HG02588 (cell line): ENCODE measurements at regions not wholly inside any gene's neighbourhood (a gene's known extent, or its start where the extent isn't known, plus 50 kb on each side); places are given as distances from the start of the nearest gene placed in this dataset.
"Not testable (repeated sequence)": the region's sequence is repeated elsewhere in the genome, so short reads cannot be mapped to it uniquely, and the experiment has no call there.

Experiments
- ATAC-seq: cut with Tn5 transposase; IDR thresholded peaks from one replicate; pipeline ENCODE4 v1.9.1; 2021; ENCODE audit warnings: mild to moderate bottlenecking, moderate library complexity; ENCODE audit not compliant: unreplicated experiment

DNA sequence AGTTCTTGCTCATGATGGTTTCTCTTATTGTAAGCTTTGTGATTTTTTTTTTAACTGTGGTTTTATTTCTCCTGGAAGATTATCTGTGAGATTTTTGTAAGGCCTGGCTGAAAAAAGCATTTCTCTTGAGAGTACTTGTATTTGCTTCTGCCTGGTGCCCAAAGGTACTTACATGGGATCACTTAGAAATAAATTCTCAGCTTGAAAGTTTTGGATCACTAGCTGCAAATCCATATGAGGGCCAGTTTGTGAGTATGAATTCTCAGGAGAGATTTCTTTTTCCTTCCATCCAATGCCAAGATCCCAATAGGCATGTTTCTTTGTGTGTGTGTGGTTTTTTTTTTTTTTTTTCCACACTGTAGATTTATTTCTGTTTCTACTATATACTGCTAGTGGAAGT lies 1884.7 kb upstream of the PCDH7 start:
- no peak for ATAC-seq

GRCh38 chr4:28842271-28842670 lies 1877.9 kb upstream of the PCDH7 start:
- no peak for ATAC-seq

GRCh38 chr4:28845158-28845557 lies 1875.0 kb upstream of the PCDH7 start:
- ATAC-seq = no peak

DNA sequence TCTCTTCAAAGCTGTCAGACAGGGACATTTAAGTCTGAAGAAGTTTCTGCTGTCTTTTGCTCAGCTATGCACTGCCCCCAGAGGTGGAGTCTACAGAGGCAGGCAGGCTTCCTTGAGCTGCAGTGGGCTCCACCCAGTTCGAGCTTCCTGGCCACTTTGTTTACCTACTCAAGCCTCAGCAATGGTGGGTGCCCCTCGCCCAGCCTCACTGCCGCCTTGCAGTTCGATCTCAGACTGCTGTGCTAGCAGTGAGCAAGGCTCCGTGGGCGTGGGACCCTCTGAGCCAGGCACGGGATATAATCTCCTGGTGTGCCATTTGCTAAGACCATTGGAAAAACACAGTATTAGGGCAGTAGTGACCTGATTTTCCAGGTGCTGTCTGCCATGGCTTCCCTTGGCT lies 1863.1 kb upstream of the PCDH7 start:
- not testable (repeated sequence) for ATAC-seq

DNA sequence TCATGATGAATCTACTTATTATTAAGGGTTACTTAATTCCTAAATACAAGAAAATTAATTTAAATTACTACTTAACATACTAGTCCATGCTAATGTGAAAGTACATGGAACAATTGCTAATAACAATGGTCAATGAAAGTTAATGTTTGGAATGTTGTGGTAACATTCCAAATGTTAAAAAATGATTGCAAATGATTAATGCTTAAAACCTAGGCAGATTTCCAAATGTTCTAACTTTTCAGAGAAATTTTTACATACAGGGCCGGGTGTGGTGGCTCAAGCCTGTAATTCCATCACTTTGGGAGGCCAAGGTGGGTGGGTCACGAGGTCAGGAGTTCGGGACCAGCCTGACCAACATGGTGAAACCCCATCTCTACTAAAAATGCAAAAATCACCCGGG lies 1851.3 kb upstream of the PCDH7 start:
- ATAC-seq = no peak

DNA sequence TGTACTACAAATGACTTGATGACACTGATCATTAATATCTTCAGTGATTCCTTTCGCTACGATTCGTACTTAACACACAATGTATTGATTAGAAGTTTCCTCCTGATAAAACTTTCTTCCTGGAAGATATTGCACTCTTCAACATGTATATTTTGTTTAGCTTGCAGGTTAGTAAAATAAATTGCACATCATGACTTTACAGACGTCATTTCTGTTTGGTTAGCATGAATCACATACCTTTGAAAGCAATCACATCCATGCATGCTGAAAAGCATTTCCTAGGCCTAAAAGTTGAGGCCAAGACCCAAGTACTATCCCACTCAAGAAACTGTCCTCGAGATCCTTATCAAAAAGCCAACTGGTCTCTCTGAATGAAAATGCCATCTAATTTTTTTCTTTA lies 1841.0 kb upstream of the PCDH7 start:
- no peak for ATAC-seq

DNA sequence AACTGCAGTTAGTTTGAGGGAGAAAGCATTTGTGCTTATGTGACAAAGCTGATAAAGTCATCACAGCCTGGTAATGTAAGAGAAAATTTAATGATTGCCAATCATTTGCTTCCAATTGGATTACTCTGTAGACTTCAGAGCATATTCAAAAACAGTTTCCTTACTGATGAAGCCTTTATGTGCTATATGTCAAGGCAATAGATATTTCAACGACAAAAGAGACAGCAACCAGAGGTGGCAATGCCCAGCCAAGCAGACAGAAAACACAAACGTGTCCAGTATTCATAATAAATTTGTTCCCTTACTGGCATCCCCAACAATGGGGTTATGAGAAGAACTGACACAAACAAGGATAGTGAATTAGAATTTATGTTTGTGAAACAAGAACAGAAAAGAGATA lies 1840.3 kb upstream of the PCDH7 start:
- no peak for ATAC-seq

GRCh38 chr4:28883211-28883610 lies 1837.0 kb upstream of the PCDH7 start:
- ATAC-seq = no peak

- ATAC-seq = no peak
These were observed 1833.2 kb upstream of the PCDH7 start for GRCh38 chr4:28886934-28887333.

DNA sequence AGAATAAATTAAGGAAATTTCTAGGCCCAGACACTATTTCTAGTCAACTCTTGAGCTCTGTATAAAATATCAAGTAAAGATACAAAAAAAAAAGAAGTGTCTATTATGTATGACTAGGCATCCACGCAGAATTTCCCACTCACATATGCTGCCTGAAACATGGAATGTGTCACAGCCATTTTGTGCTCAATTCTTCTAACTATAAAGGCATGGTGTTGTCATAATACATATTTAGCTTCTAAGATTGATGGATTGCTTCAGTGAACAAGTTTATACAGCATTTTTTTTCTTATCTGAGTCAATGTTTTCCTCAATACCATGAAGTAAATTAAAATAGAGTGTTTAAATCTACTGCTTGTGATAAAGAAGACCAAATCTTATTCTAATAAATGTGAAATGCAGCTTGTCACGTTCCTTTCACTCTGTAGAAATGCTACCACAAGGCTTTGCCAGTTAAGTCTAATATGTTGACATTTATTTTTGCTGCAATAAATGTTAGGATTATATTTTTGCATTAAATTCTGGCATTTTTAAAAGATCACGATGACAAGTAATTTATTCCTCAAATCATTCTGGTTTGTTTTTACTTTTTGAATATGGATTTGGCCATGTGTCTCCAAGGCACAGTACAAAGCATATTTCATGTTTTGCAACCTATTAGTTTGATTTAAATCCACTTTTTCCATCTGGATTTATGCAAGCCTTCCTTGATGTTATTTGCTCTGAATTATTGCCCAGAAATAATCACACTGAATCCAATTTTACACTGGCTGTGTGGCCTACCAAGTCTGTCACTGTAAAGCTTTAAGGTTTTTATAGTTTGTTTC lies 1829.0 kb upstream of the PCDH7 start:
- no peak for ATAC-seq

GRCh38 chr4:28913466-28913865 lies 1806.7 kb upstream of the PCDH7 start:
- no peak for ATAC-seq

- no peak for ATAC-seq
These were observed 1803.6 kb upstream of the PCDH7 start for GRCh38 chr4:28916585-28916984.

DNA sequence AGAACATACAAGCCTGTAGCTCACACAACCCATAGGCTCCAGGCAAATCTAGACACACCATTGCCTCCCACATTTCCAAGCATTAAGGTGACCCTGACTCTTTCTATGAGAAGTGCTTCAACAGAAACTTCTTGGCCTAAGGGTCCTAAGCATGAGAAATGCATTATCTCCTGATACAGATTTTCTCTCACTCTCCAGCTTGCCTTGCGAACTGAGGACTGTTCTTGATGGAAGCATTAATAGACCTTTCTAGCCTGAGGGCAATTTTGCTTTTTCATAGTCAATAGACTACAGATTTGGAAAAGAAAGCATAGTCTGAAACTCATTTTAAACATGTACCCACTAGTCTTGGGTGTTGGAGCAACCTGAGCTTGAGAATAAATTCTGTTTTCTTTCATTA lies 1801.3 kb upstream of the PCDH7 start:
- no peak for ATAC-seq

- ATAC-seq = no peak
These were observed 1798.3 kb upstream of the PCDH7 start for GRCh38 chr4:28921886-28922285.

DNA sequence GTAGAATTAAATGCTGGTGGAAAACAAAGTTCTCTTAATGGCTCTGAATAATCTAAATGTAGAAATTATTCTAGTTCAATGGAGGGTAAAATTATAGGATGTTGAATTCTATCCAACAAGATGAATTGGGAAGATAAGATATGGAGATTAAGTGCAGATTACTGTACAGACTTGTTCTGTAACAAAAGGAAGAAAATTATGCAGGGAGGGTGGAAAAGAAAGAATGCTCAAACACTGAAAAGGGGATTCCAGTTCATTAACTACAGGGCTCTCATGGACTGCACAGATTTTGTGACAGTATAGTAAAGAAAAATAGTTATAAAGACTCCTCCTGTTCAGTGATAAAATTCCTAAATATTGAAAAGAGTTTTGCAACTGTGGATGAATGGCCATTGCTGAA lies 1794.0 kb upstream of the PCDH7 start:
- ATAC-seq = no peak

DNA sequence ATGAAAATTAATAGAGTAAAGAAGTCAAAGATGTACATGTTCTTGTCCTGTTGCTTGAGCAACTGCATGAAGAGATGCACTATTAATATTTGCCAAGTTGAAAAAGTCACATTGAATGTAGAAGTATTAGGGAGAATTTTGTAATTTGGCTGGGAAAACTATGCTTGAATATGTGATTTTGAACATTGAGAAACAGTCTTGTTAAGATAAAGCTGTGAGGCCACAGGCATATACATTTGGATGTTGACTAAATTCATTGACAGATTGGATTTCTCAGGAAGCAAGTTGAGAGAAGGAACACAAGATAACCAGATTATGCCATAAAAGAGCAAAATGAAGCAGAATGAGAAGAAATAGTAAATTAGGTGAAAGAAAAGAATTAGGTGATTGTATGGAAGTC lies 1777.5 kb upstream of the PCDH7 start:
- no peak for ATAC-seq

DNA sequence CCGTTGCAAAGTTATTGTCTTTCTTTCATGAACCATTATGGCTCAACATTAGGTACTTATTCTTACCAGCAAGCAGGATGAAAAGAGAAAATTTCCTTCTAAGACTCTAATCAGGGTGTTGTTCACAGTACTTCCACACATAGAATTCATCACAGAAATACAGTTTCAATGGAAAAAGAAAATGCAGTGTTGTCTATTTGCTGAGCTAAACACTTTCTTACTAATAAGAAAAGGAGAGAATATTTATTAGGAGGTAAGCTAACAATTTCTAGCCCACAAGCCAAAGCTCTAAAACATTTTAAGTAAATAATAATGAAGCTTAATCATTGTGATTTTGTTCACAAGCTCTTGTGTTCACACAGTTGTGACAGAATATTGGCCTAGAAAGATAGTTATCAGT lies 1772.8 kb upstream of the PCDH7 start:
- ATAC-seq = no peak

DNA sequence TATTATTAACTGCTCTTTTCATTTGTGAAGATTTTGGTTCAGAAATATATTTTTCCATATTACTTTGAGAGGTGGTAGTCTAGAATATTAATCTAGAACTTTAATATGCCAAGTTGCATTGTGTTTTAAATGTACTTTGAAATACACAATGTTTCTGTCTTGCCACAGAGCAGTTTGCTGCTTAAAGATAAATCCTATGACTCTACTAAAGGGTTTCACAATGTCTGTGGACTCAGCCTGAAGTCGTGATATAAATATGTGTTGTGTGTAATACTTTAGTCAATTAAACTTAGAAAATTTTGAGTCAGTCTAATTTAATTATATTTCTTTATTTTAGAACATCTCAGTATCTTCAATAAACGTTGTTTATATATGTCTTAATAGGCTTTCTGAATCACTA lies 1771.7 kb upstream of the PCDH7 start:
- ATAC-seq = no peak

DNA sequence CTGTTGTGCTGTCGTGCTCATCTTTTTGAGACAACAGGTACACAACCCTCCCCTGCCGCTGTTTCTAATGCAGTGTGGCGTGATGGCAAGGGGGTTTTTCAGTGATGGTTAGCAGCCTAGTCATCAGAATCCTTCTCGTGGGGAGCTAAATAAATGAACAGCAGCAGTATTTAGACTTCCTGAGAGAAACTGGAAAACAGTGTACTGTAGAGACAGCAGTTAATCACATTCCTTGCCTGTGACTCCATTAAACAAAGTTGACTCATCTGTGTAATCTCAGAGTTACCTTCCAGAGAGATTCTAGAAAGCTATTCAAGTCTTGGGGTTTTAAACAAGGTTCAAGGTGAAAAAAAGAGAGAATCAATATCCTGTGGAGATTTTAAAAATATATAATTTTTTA lies 1753.2 kb upstream of the PCDH7 start:
- no peak for ATAC-seq

- no peak for ATAC-seq
These were observed 1746.4 kb upstream of the PCDH7 start for GRCh38 chr4:28973587-28974350.

- ATAC-seq = no peak
These were observed 1743.8 kb upstream of the PCDH7 start for GRCh38 chr4:28976369-28976768.

DNA sequence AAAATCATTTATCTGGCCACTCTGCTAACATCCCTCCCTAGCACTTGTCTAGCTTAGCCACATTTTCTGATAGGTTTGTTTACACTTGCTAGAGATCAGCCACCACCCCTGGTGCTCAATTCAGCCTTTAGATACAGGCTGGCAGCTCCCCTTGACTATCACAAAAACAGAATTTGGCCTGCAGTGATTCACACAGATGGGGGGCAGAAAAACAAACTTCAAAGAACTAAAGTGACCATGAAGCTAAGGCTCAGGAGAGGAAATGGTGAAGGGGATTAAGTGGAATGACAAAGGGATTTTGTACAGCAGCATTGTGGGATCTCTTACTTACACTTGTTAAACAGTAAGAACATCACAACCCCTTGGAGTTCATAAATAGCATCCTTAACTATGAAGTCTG lies 1718.0 kb upstream of the PCDH7 start:
- no peak for ATAC-seq
